ENCODE measurements at regions not wholly inside any gene's neighbourhood (a gene's known extent, or its start where the extent isn't known, plus 50 kb on each side); places are given as distances from the start of the nearest gene placed in this dataset.

DNA sequence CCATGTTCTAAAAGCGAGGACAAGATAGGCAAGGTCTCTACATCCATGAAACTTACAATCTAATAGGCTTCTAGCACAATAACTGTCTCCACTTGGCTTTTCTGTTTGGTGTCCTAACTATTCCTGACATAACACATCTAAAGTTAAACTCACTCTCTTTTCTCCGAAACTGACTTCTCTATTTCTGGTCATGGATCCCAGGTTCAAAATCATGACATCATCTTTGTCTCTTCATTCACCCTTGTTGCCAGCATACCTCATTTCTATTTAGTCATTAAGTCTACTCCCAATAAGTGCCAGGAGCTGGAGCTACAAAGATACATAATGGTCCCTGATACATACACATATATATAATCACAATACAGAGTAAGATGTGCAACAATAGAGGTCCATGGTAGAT lies 53.9 kb upstream of the CEP83 start:
- TF ChIP-seq, protein P1, sequence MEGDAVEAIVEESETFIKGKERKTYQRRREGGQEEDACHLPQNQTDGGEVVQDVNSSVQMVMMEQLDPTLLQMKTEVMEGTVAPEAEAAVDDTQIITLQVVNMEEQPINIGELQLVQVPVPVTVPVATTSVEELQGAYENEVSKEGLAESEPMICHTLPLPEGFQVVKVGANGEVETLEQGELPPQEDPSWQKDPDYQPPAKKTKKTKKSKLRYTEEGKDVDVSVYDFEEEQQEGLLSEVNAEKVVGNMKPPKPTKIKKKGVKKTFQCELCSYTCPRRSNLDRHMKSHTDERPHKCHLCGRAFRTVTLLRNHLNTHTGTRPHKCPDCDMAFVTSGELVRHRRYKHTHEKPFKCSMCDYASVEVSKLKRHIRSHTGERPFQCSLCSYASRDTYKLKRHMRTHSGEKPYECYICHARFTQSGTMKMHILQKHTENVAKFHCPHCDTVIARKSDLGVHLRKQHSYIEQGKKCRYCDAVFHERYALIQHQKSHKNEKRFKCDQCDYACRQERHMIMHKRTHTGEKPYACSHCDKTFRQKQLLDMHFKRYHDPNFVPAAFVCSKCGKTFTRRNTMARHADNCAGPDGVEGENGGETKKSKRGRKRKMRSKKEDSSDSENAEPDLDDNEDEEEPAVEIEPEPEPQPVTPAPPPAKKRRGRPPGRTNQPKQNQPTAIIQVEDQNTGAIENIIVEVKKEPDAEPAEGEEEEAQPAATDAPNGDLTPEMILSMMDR (conservative IDR thresholded peaks at IDR 0.05 in 1 of 2, IDR thresholded peaks at IDR 0.05 in 1 of 2; ENCODE audit: extremely low read depth in 1 of 2, insufficient read depth in 1 of 2, low read depth in 1 of 2, low read length in 2 of 2), result no peak
- TF ChIP-seq EZH2 (IDR thresholded peaks at IDR 0.05; ENCODE audit: borderline replicate concordance, low read length), result no peak
